Fibroblast of villous mesenchyme (primary cell): ENCODE measurements at regions not wholly inside any gene's neighbourhood (a gene's known extent, or its start where the extent isn't known, plus 50 kb on each side); places are given as distances from the start of the nearest gene placed in this dataset.

Source experiments
- DNase-seq: peaks from one replicate; pipeline ENCODE4 v3.0.0-alpha.2; 2010; ENCODE audit warnings: low read depth
- H3K4me3 ChIP-seq: 2 replicates; pipeline ENCODE4 v1.5.1; 2011; ENCODE audit warnings: low read depth, mild to moderate bottlenecking, low read length
- TF ChIP-seq, protein P1 (sequence below): IDR thresholded peaks from 2 replicates; pipeline ENCODE4 v1.5.1; 2012; ENCODE audit warnings: low read depth, mild to moderate bottlenecking, low read length; ENCODE audit not compliant: insufficient read depth

DNA sequence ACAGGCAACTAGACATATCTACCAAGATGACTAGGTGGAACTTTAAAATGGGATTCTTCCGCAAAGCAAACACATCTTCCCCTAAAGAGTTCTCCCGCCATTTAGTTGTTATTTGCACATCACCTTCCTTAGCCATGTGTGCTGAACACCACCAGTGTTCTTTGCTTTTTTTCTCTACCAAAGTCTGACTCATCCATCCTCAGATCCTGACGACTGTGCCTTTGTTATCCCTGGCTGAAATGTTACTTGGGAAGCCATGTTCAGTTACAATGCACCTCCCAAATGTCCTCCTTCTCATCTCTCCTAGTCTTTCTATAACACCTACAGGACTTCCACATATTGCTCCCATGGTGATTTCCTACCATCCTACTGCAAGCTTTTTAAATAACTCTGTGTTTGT is 593.5 kb upstream of the ARID1B start:
- H3K4me3 ChIP-seq = no peak overlapping the region
- TF ChIP-seq, protein P1, sequence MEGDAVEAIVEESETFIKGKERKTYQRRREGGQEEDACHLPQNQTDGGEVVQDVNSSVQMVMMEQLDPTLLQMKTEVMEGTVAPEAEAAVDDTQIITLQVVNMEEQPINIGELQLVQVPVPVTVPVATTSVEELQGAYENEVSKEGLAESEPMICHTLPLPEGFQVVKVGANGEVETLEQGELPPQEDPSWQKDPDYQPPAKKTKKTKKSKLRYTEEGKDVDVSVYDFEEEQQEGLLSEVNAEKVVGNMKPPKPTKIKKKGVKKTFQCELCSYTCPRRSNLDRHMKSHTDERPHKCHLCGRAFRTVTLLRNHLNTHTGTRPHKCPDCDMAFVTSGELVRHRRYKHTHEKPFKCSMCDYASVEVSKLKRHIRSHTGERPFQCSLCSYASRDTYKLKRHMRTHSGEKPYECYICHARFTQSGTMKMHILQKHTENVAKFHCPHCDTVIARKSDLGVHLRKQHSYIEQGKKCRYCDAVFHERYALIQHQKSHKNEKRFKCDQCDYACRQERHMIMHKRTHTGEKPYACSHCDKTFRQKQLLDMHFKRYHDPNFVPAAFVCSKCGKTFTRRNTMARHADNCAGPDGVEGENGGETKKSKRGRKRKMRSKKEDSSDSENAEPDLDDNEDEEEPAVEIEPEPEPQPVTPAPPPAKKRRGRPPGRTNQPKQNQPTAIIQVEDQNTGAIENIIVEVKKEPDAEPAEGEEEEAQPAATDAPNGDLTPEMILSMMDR = no peak
- no peak for DNase-seq

DNA sequence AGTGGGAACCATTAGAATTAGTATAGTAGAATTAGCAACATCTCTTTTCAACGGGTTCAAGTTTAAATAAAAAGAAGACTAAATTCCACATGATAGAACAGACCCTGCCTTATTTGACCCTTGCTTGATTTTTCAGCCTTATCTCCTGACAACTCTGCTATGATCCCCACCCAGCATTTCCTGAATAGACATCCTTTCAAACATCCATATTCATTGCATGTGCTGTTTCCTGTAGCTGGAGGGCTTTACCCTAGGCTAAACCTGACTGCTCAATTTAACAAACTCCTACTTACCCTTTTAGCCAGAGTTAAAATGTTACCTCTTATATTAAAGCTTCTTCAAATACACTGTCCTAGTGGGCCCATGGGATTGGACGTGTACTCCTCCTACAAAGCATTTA is 594.8 kb upstream of the ARID1B start:
- no peak for DNase-seq
- TF ChIP-seq, protein P1 = no peak

DNA sequence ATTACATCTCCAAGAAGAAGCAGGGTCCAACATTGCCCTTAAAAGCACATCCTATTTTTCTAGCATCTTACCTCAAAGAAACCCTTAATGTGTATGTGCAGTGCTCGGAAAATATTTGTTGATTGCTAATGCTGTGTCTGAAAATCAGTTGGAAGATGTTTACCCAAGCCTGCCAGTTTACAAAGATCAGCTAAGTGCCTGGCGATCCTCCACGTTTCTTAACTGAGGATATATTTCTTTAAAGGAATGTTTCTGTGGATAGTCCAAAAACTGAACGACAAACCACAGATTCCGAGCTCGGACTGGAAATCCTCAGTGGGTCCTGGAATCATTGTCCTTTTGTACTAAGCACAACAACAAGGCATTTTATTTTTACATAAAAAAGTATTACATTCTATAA is 595.7 kb upstream of the ARID1B start:
- H3K4me3 ChIP-seq = no peak overlapping the region
- TF ChIP-seq, protein P1 = no peak
- DNase-seq = no peak

More for the DNA sequence above, 594.8 kb upstream of the ARID1B start:
- H3K4me3 ChIP-seq = no peak overlapping the region

DNA sequence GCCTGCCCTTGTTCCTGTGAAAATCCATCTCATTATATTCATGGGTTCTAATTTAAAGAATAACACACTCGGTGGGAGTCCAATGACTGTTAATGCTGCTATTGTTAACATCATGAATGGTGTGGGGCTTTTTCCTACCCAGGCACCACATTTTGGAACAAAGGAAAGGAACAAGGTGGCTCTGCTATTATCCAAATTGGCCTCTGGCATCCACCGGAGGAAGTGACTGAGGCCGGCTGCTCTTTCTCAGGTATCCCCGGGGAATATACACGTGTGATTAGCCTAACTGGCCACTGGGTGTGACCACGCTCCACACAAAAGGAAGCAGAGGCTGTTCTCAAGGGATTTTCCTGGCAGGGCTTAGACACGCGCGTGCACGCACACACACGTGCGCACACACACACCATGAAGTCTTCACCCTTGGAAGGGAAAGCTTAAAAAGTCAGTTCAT is 601.2 kb upstream of the ARID1B start:
- TF ChIP-seq, protein P1 = no peak
- no peak overlapping the region for H3K4me3 ChIP-seq
- peak; percentile 1 for DNase-seq

DNA sequence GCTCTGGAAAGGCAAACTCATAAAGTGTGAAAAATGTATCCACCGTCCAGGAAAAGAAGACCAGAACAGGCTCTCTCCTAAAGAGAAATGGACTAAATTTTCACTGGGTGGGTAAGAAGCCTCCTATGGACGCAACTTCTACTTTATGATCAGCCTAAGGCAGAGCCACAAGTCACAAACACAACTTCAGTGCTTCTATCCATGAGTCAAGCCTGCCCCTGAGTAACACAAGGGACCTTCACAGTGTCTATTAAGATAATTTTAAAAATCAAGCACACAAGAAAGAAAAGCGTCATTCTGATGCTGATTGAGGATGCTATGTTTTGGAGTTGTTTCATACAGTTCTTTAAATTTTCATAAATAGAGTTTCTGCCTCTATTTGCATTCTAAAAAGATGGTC is 601.7 kb upstream of the ARID1B start:
- H3K4me3 ChIP-seq = no peak overlapping the region
- no peak for DNase-seq
- TF ChIP-seq, protein P1 = no peak

DNA sequence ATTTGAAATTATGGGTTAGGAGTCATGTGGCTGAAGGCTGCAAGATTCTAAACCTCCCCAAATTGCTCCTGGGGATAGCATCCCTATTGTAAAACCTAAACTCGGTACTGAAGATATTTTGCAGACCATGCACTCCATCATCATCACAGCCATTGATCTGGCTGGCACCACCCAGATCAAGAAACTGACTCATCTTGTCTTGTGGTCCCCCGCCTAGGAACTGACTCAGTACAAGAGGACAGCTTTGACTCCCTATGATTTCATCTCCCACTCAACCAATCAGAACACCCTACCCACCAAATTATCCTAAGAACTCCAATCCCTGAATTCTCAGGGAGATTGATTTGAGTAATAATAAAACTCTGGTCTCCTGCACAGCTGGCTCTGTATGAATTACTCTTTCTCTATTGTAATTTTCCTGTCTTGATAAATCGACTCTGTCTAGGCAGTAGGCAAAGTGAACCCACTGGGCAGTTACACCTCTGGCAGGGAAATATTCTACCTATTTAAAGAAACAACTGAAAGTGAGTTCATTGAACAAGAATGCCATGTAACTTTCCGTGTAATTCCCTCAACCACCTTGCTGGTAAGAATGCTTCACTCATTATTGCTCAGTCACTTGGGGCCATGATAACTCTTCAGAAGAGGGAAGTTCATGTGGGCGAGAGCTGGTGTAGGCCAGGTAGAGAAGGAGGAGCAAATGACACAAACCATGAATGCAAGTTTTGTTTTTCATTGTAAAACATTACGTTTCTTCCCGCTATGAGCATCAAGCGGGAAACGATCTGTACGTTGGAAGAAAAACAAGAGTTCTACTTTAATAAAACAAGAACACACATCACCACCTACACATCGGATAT is 602.9 kb upstream of the ARID1B start:
- TF ChIP-seq, protein P1 = no peak
- no peak for DNase-seq
- no peak overlapping the region for H3K4me3 ChIP-seq
